Smooth muscle cell (in vitro differentiated cells): ENCODE measurements at regions not wholly inside any gene's neighbourhood (a gene's known extent, or its start where the extent isn't known, plus 50 kb on each side); places are given as distances from the start of the nearest gene placed in this dataset.
"Not testable (repeated sequence)": the region's sequence is repeated elsewhere in the genome, so short reads cannot be mapped to it uniquely, and the experiment has no call there.

ENCODE experiments used
- DNase-seq: peaks from one replicate; lab custom pipeline; 2025; ENCODE audit not compliant: unreplicated experiment; lab: John Stamatoyannopoulos, UW
- H2AFZ ChIP-seq: fragments of 200-600 bp; sonication (generic); 2 replicates; pipeline ENCODE4 v1.6.0; 2016; ENCODE audit warnings: antibody characterized with exemption, low read depth, mild to moderate bottlenecking
- H3F3A ChIP-seq: fragments of 200-600 bp; sonication (generic); 2 replicates; pipeline ENCODE4 v1.6.0; 2017; ENCODE audit warnings: antibody characterized with exemption, low read depth
- H3K27ac ChIP-seq: fragments of 200-600 bp; sonication (generic); 2 replicates; pipeline ENCODE4 v1.5.1; 2016; ENCODE audit warnings: low read depth, mild to moderate bottlenecking
- H3K27me3 ChIP-seq: fragments of 200-600 bp; sonication (generic); 2 replicates; pipeline ENCODE4 v1.6.1; 2016; ENCODE audit warnings: low read depth, mild to moderate bottlenecking
- H3K36me3 ChIP-seq: fragments of 200-600 bp; sonication (generic); 2 replicates; pipeline ENCODE4 v1.5.1; 2016; ENCODE audit warnings: low read depth
- H3K4me1 ChIP-seq: fragments of 200-600 bp; sonication (generic); 2 replicates; pipeline ENCODE4 v1.5.1; 2016; ENCODE audit warnings: low read depth
- H3K4me2 ChIP-seq: fragments of 200-600 bp; sonication (generic); 2 replicates; pipeline ENCODE4 v1.6.0; 2016; ENCODE audit warnings: mild to moderate bottlenecking
- H3K4me3 ChIP-seq: fragments of 200-600 bp; sonication (generic); 2 replicates; pipeline ENCODE4 v1.5.1; 2016; ENCODE audit warnings: mild to moderate bottlenecking
- H3K79me2 ChIP-seq: fragments of 200-600 bp; sonication (generic); 2 replicates; pipeline ENCODE4 v1.6.0; 2016; ENCODE audit warnings: low read depth, mild to moderate bottlenecking
- H3K9ac ChIP-seq: fragments of 200-600 bp; sonication (generic); 2 replicates; pipeline ENCODE4 v1.6.0; 2016; ENCODE audit warnings: low read depth
- H3K9me3 ChIP-seq: fragments of 200-600 bp; sonication (generic); replicated peaks from 2 replicates; pipeline ENCODE4 v1.5.1; 2016; ENCODE audit warnings: low read depth
- H4K20me1 ChIP-seq: fragments of 200-600 bp; sonication (generic); 2 replicates; pipeline ENCODE4 v1.6.0; 2016; ENCODE audit warnings: low read depth
- WGBS: methylation state at CpG from one replicate; pipeline ENCODE4 v1.1.7; 2016; ENCODE audit warnings: low lambda C conversion rate; 5-methylcytosine and 5-hydroxymethylcytosine counted together
- TF ChIP-seq, protein P1 (sequence below): fragments of 200-600 bp; sonication (generic); IDR thresholded peaks from 2 replicates; pipeline ENCODE4 v1.5.1; 2017; ENCODE audit warnings: borderline replicate concordance, mild to moderate bottlenecking, antibody characterized with exemption; ENCODE audit not compliant: insufficient read depth, poor library complexity, severe bottlenecking

DNA sequence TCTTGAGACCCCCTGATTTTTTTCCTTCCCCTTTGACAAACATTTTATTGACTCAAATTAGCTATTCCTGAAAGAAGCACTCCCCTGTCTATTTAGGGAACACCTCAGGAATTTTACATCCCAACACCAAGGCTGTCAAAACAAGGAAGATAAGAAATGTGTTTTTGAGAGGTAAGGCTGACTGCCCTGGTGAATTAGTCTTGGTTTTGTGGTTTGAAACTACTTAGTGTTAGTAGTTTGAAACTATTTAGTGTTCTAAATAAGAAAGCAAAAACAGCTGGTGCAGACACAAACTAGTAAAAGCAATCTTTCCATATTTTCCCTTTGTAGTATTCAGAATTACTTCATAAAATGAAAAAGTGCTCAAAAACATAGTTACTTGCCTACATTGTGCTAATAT is 120.7 kb downstream of the PCSK1 start:
- TF ChIP-seq, protein P1, sequence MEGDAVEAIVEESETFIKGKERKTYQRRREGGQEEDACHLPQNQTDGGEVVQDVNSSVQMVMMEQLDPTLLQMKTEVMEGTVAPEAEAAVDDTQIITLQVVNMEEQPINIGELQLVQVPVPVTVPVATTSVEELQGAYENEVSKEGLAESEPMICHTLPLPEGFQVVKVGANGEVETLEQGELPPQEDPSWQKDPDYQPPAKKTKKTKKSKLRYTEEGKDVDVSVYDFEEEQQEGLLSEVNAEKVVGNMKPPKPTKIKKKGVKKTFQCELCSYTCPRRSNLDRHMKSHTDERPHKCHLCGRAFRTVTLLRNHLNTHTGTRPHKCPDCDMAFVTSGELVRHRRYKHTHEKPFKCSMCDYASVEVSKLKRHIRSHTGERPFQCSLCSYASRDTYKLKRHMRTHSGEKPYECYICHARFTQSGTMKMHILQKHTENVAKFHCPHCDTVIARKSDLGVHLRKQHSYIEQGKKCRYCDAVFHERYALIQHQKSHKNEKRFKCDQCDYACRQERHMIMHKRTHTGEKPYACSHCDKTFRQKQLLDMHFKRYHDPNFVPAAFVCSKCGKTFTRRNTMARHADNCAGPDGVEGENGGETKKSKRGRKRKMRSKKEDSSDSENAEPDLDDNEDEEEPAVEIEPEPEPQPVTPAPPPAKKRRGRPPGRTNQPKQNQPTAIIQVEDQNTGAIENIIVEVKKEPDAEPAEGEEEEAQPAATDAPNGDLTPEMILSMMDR = no peak
- no peak overlapping the region for H2AFZ ChIP-seq
- no peaks in the 10 kb centered on the region for H3F3A ChIP-seq
- no peak overlapping the region for H3K4me3 ChIP-seq
- no peaks in the 10 kb centered on the region for H3K79me2 ChIP-seq
- H4K20me1 ChIP-seq = no peaks in the 10 kb centered on the region
- DNase-seq = no peak
- H3K9ac ChIP-seq = no peak overlapping the region
- H3K4me1 ChIP-seq = no peaks in the 10 kb centered on the region
- H3K9me3 ChIP-seq = no peaks in the 10 kb centered on the region
- H3K4me2 ChIP-seq = no peak overlapping the region
- H3K27ac ChIP-seq = no peak overlapping the region
- H3K27me3 ChIP-seq = no peaks in the 10 kb centered on the region
- no peaks in the 10 kb centered on the region for H3K36me3 ChIP-seq

DNA sequence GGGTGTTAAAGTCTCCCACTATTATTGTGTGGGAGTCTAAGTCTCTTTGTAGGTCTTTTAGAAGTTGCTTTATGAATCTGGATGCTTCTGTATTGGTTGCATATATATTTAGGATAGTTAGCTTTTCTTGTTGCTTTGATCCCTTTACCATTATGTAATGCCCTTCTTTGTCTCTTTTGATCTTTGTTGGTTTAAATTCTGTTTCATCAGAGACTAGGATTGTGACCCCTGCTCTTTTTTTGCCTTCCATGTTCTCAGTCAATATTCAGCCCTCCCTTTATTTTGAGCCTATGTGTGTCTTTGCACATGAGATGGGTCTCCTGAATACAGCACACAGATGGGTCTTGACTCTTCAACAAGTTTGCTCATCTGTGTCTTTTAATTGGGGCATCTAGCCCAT is 126.0 kb downstream of the PCSK1 start:
- H3K27me3 ChIP-seq, DNase-seq, H3F3A ChIP-seq, H3K4me3 ChIP-seq, H3K9me3 ChIP-seq, H3K4me1 ChIP-seq, H3K4me2 ChIP-seq, H3K79me2 ChIP-seq, H2AFZ ChIP-seq, H3K27ac ChIP-seq, H3K36me3 ChIP-seq, H4K20me1 ChIP-seq, H3K9ac ChIP-seq: not testable (repeated sequence)

DNA sequence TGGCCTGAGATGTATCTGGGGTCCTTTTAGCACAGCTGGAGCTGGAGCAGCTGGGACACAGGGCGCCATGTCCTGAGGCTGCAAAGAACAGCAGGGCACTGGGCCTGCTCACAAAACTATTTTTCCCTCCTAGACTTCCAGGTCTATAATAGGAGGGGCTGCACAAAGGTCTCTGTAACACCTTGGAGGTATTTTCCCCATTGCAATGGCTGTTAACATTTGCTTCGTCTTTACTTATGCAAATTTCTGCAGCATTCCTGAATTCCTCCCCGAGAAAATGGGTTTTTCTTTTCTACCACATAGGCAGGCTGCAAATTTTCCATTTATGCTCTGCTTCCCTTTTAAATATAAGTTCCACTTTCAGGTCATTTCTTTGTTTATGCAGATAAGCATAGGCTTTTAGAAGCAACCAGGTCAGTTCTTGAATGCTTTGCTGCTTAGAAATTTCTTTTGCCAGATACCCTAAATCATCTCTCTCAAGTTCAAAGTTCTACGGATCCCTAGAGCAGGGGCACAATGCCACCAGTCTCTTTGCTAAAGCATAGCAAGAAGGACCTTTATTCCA is 130.8 kb downstream of the PCSK1 start:
- no peak for DNase-seq
- Histone ChIP-seq H3K27ac (no peak overlapping the region), H3K9me3 (no peaks in the 10 kb centered on the region), H3F3A (peaks cover 9% of the 10 kb centered on the region), H4K20me1 (no peaks in the 10 kb centered on the region), H3K27me3 (no peaks in the 10 kb centered on the region), H3K4me2 (no peak overlapping the region), H3K36me3 (no peaks in the 10 kb centered on the region), H2AFZ (no peak overlapping the region), H3K4me1 (peaks cover 2% of the 10 kb centered on the region), H3K79me2 (no peaks in the 10 kb centered on the region), H3K4me3 (no peak overlapping the region), H3K9ac (no peak overlapping the region)
- TF ChIP-seq, protein P1 = no peak
- WGBS = 69% methylated on average over 4 of the region's 4 CpGs

DNA sequence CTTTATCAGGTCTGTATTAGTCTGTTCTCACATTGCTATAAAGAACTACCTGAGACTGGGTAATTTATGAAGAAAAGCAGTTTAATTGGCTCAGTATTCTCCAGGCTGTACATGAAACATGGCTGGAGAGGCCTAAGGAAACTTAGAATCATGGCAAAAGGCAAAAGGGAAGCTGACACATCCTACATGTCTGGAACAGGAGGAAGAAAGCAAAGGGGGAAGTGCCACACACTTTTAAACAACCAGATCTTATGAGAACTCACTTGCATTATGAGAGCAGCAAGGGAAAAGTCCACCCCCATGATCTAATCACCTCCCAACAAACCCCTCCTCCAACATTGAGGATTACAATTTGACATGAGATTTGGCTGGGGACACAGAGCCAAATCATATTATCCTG is 132.1 kb downstream of the PCSK1 start:
- TF ChIP-seq, protein P1 = no peak
- peaks cover 9% of the 10 kb centered on the region for H3F3A ChIP-seq
- no peak overlapping the region for H3K9ac ChIP-seq
- no peak overlapping the region for H3K27ac ChIP-seq
- no peak overlapping the region for H3K4me3 ChIP-seq
- no peak overlapping the region for H3K4me2 ChIP-seq
- H2AFZ ChIP-seq = no peak overlapping the region
- no peaks in the 10 kb centered on the region for H3K9me3 ChIP-seq
- no peaks in the 10 kb centered on the region for H3K36me3 ChIP-seq
- no peaks in the 10 kb centered on the region for H3K27me3 ChIP-seq
- H3K4me1 ChIP-seq = peaks cover 2% of the 10 kb centered on the region
- DNase-seq = no peak
- H3K79me2 ChIP-seq = no peaks in the 10 kb centered on the region
- no peaks in the 10 kb centered on the region for H4K20me1 ChIP-seq
